ENCODE measurements at regions not wholly inside any gene's neighbourhood (a gene's known extent, or its start where the extent isn't known, plus 50 kb on each side); places are given as distances from the start of the nearest gene placed in this dataset.

GRCh38 chr14:48546996-48547395 is 871.6 kb upstream of the MDGA2 start:
- no peak for DNase-seq (ENCODE audit: low spot score)
- Histone ChIP-seq H3K9ac (ENCODE audit: low read depth in 1 of 2, low read length in 2 of 2) (no peak overlapping the region), H3K4me3 (ENCODE audit: low read depth in 1 of 3, low read length in 3 of 3) (no peak overlapping the region), H3K9me3 (ENCODE audit: control insufficient read depth in 4 of 4, low read length in 3 of 4) (no peaks in the 10 kb centered on the region), H3K4me1 (ENCODE audit: control insufficient read depth in 4 of 4, insufficient read depth in 4 of 4, low read length in 3 of 4) (no peaks in the 10 kb centered on the region), H3K27ac (ENCODE audit: low read depth in 1 of 2, low read length in 2 of 2) (no peak overlapping the region), H3K27me3 (ENCODE audit: control insufficient read depth in 4 of 4, insufficient read depth in 4 of 4, low read length in 3 of 4) (no peaks in the 10 kb centered on the region), H3K36me3 (ENCODE audit: control insufficient read depth in 4 of 4, insufficient read depth in 3 of 4, low read depth in 1 of 4, low read length in 3 of 4) (no peaks in the 10 kb centered on the region)
- TF ChIP-seq RAD21 (IDR thresholded peaks at IDR 0.05) (no peak), MAX (IDR thresholded peaks at IDR 0.05) (no peak), NR2F2 (IDR thresholded peaks at IDR 0.05) (no peak), FOXA2 (IDR thresholded peaks at IDR 0.05) (no peak), FOXA1 (IDR thresholded peaks at IDR 0.05) (no peak), EGR1 (IDR thresholded peaks at IDR 0.05; ENCODE audit: low read depth in 2 of 2) (no peak), REST (IDR thresholded peaks at IDR 0.05) (no peak), JUND (IDR thresholded peaks at IDR 0.05) (no peak), ZBTB33 (IDR thresholded peaks at IDR 0.05) (no peak), RXRA (IDR thresholded peaks at IDR 0.05) (no peak), TAF1 (conservative IDR thresholded peaks at IDR 0.05) (no peak), ATF3 (IDR thresholded peaks at IDR 0.05) (no peak), CTCF (IDR thresholded peaks at IDR 0.05; ENCODE audit: low read depth, low read length, missing input control) (no peak), GABPA (IDR thresholded peaks at IDR 0.05 in 1 of 2, conservative IDR thresholded peaks at IDR 0.05 in 1 of 2) (no peak), HNF4A (conservative IDR thresholded peaks at IDR 0.05) (no peak), HNF4G (IDR thresholded peaks at IDR 0.05) (no peak)
- 65% methylated on average over 4 of the region's 4 CpGs for WGBS

- H3K27ac ChIP-seq (ENCODE audit: low read depth in 1 of 2, low read length in 2 of 2), result no peak overlapping the region
- DNase-seq (ENCODE audit: low spot score), result no peak
- no peaks in the 10 kb centered on the region for H3K27me3 ChIP-seq (ENCODE audit: control insufficient read depth in 4 of 4, insufficient read depth in 4 of 4, low read length in 3 of 4)
- no peaks in the 10 kb centered on the region for H3K36me3 ChIP-seq (ENCODE audit: control insufficient read depth in 4 of 4, insufficient read depth in 3 of 4, low read depth in 1 of 4, low read length in 3 of 4)
- no peak for TF ChIP-seq RAD21 (IDR thresholded peaks at IDR 0.05)
- no peak for TF ChIP-seq EGR1 (IDR thresholded peaks at IDR 0.05; ENCODE audit: low read depth in 2 of 2)
- TF ChIP-seq CTCF (IDR thresholded peaks at IDR 0.05; ENCODE audit: low read depth, low read length, missing input control), result no peak
- TF ChIP-seq GABPA (IDR thresholded peaks at IDR 0.05 in 1 of 2, conservative IDR thresholded peaks at IDR 0.05 in 1 of 2), result no peak
- TF ChIP-seq ATF3 (IDR thresholded peaks at IDR 0.05), result no peak
- TF ChIP-seq TAF1 (conservative IDR thresholded peaks at IDR 0.05), result no peak
- TF ChIP-seq RXRA (IDR thresholded peaks at IDR 0.05), result no peak
- TF ChIP-seq JUND (IDR thresholded peaks at IDR 0.05), result no peak
- peaks cover 0 to 3% (median 0%) of the 10 kb centered on the region in 4 donors for H3K9me3 ChIP-seq (ENCODE audit: control insufficient read depth in 4 of 4, low read length in 3 of 4)
- H3K4me3 ChIP-seq (ENCODE audit: low read depth in 1 of 3, low read length in 3 of 3), result no peak overlapping the region
- H3K9ac ChIP-seq (ENCODE audit: low read depth in 1 of 2, low read length in 2 of 2), result no peak overlapping the region
- no peaks in the 10 kb centered on the region for H3K4me1 ChIP-seq (ENCODE audit: control insufficient read depth in 4 of 4, insufficient read depth in 4 of 4, low read length in 3 of 4)
These were observed 862.2 kb upstream of the MDGA2 start for GRCh38 chr14:48537600-48537999.
